ENCODE measurements at regions not wholly inside any gene's neighbourhood (a gene's known extent, or its start where the extent isn't known, plus 50 kb on each side); places are given as distances from the start of the nearest gene placed in this dataset. TPM values are rescaled to one million over a fixed set of nuclear protein-coding genes. Genes with fewer than 3 reads are reported as not detected.

- CTCF ChIA-PET = no interaction called here
- H3K79me2 ChIP-seq (ENCODE audit: low read depth) = no peaks in the 10 kb centered on the region
- DNase-seq = no peak
- POLR2A ChIA-PET (ENCODE audit: unreplicated experiment) = no interaction called here
- peaks cover 8% of the 10 kb centered on the region; the same call in 1 of the 2 replicates for H3K4me1 ChIP-seq (replicated peaks; ENCODE audit: insufficient read depth)
- no peaks in the 10 kb centered on the region for H3K27me3 ChIP-seq (ENCODE audit: insufficient read depth, low read depth)
- TF ChIP-seq CTCF (conservative IDR thresholded peaks at IDR 0.05) (no peak), EZH2 (IDR thresholded peaks at IDR 0.05; ENCODE audit: low read depth) (no peak)
- peaks cover 5% of the 10 kb centered on the region; the same call in 1 of the 2 replicates for H3F3A ChIP-seq (ENCODE audit: insufficient read depth, low read depth)
- H3K4me3 ChIP-seq = no peak overlapping the region
- no peaks in the 10 kb centered on the region for H3K36me3 ChIP-seq (ENCODE audit: low read depth)
- no peaks in the 10 kb centered on the region for H4K20me1 ChIP-seq (ENCODE audit: insufficient read depth)
- intact Hi-C loops (cut with micrococcal nuclease; ENCODE audit: unreplicated experiment) = no loop called here
- H2AFZ ChIP-seq = no peak overlapping the region
- H3K9me2 ChIP-seq (ENCODE audit: insufficient read depth) = no peaks in the 10 kb centered on the region
- no TSS peak for BruUV-seq (replicated peaks)
- no peak overlapping the region for H3K27ac ChIP-seq
- no peak overlapping the region for H3K4me2 ChIP-seq
- no peaks in the 10 kb centered on the region for H3K9me3 ChIP-seq (ENCODE audit: insufficient read depth, low read depth)
These were observed 89.0 kb downstream of the TBX19 start for GRCh38 chr1:168369655-168370054.

DNA sequence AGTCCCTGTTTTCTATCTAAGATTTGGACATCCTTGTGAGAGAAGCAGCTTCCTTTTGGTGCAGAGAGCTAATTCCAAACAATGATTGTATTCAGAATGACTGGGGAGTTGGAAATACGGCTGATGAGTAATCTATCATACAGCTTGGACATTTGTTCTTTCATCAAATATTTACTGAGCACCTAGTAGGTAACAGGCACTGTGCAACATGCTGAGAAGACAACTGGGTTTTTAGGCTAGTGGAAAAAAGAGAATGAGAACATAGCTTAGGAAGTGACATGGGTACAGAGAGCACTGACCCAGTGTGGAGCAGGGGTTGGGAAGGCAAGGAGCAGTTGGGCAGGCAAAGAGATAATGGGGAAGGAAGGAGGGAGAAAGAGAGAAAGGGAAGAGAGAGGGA lies 87.5 kb downstream of the TBX19 start:
- Histone ChIP-seq H3K4me2 (0 out of 2 replicates have a peak overlapping the region, but pooled peaks have one; percentile 23), H3K36me3 (ENCODE audit: low read depth) (no peaks in the 10 kb centered on the region), H3K27ac (no peak overlapping the region), H3K4me1 (replicated peaks; ENCODE audit: insufficient read depth) (peaks cover 8% of the 10 kb centered on the region; the same call in 1 of the 2 replicates), H3F3A (ENCODE audit: insufficient read depth, low read depth) (peaks cover 5% of the 10 kb centered on the region; the same call in 1 of the 2 replicates), H3K9me3 (ENCODE audit: insufficient read depth, low read depth) (no peaks in the 10 kb centered on the region), H3K9me2 (ENCODE audit: insufficient read depth) (no peaks in the 10 kb centered on the region), H2AFZ (no peak overlapping the region; the same call in 1 of the 2 replicates), H3K27me3 (ENCODE audit: insufficient read depth, low read depth) (no peaks in the 10 kb centered on the region), H4K20me1 (ENCODE audit: insufficient read depth) (no peaks in the 10 kb centered on the region), H3K4me3 (no peak overlapping the region), H3K79me2 (ENCODE audit: low read depth) (no peaks in the 10 kb centered on the region)
- ChIA-PET CTCF (interaction anchor here (0.6 kb wide), 1 partner anchor 199 kb away, joined by 3 read pairs; no protein-coding TSS in a partner anchor), POLR2A (ENCODE audit: unreplicated experiment) (interaction anchor here (0.6 kb wide), 1 partner anchor 235 kb away, joined by 3 read pairs; no protein-coding TSS in a partner anchor)
- no peak for TF ChIP-seq CTCF (conservative IDR thresholded peaks at IDR 0.05)
- TF ChIP-seq EZH2 (IDR thresholded peaks at IDR 0.05; ENCODE audit: low read depth) = no peak
- intact Hi-C loops (cut with micrococcal nuclease; ENCODE audit: unreplicated experiment) = no loop called here
- no TSS peak for BruUV-seq (replicated peaks)
- no peak for DNase-seq

- Histone ChIP-seq H3K79me2 (ENCODE audit: low read depth) (no peaks in the 10 kb centered on the region), H3K27me3 (ENCODE audit: insufficient read depth, low read depth) (no peaks in the 10 kb centered on the region), H3F3A (ENCODE audit: insufficient read depth, low read depth) (peaks cover 5% of the 10 kb centered on the region; the same call in 1 of the 2 replicates), H4K20me1 (ENCODE audit: insufficient read depth) (no peaks in the 10 kb centered on the region), H3K4me1 (replicated peaks; ENCODE audit: insufficient read depth) (peaks cover 8% of the 10 kb centered on the region; the same call in 1 of the 2 replicates), H3K4me3 (no peak overlapping the region), H3K9me2 (ENCODE audit: insufficient read depth) (no peaks in the 10 kb centered on the region), H3K27ac (no peak overlapping the region), H3K4me2 (no peak overlapping the region), H2AFZ (no peak overlapping the region), H3K36me3 (ENCODE audit: low read depth) (no peaks in the 10 kb centered on the region), H3K9me3 (ENCODE audit: insufficient read depth, low read depth) (no peaks in the 10 kb centered on the region)
- CTCF ChIA-PET = interaction anchor here (0.6 kb wide), 1 partner anchor 12 kb away, joined by 3 read pairs; no protein-coding TSS in a partner anchor
- intact Hi-C loops (cut with micrococcal nuclease; ENCODE audit: unreplicated experiment) = no loop called here
- no TSS peak for BruUV-seq (replicated peaks)
- no peak for DNase-seq
- POLR2A ChIA-PET (ENCODE audit: unreplicated experiment) = no interaction called here
- TF ChIP-seq EZH2 (IDR thresholded peaks at IDR 0.05; ENCODE audit: low read depth) (no peak), CTCF (conservative IDR thresholded peaks at IDR 0.05) (no peak)
These were observed 85.2 kb downstream of the TBX19 start for GRCh38 chr1:168365719-168366479.

Small RNA genes in the stretch of these regions (microRNA-seq; reads per million reads assigned to microRNA genes)
- gene MIR557 (ENCODE audit: borderline number of aligned reads, borderline replicate concordance) = not detected

Data from PC-9 (cell line).